PFSK-1 (cell line): ENCODE measurements at regions not wholly inside any gene's neighbourhood (a gene's known extent, or its start where the extent isn't known, plus 50 kb on each side); places are given as distances from the start of the nearest gene placed in this dataset.

Source experiments
- FOXP2 ChIP-seq: optimal IDR thresholded peaks from 2 replicates; pipeline ENCODE3; 2011; ENCODE audit warnings: borderline replicate concordance, control low read depth, inconsistent platforms; ENCODE audit not compliant: insufficient read depth; ENCODE audit errors: extremely low read length, extremely low read depth
- POLR2AphosphoS5 ChIP-seq: IDR thresholded peaks from 2 replicates; pipeline ENCODE4 v1.6.1; 2012; ENCODE audit warnings: low read depth, mild to moderate bottlenecking, control low read depth, low read length, moderate library complexity
- SIN3A ChIP-seq: IDR thresholded peaks from 2 replicates; pipeline ENCODE4 v1.6.1; 2012; ENCODE audit warnings: mild to moderate bottlenecking, low read length, moderate library complexity, borderline replicate concordance; ENCODE audit not compliant: insufficient read depth
- TAF1 ChIP-seq: IDR thresholded peaks from 2 replicates; pipeline ENCODE4 v1.6.1; 2012; ENCODE audit warnings: low read length, control low read depth, borderline replicate concordance; ENCODE audit not compliant: insufficient read depth
- TF ChIP-seq, protein P1 (sequence below), 2 experiments: IDR thresholded peaks; 2 replicates each; pipeline versions ENCODE4 v1.6.1 to v1.8.0; 2011 to 2012; ENCODE audit warnings: low read depth in 2 of 2, low read length in 2 of 2, control low read depth in 1 of 2, inconsistent platforms in 1 of 2, mild to moderate bottlenecking in 1 of 2, moderate library complexity in 1 of 2; ENCODE audit not compliant: insufficient read depth in 1 of 2

DNA sequence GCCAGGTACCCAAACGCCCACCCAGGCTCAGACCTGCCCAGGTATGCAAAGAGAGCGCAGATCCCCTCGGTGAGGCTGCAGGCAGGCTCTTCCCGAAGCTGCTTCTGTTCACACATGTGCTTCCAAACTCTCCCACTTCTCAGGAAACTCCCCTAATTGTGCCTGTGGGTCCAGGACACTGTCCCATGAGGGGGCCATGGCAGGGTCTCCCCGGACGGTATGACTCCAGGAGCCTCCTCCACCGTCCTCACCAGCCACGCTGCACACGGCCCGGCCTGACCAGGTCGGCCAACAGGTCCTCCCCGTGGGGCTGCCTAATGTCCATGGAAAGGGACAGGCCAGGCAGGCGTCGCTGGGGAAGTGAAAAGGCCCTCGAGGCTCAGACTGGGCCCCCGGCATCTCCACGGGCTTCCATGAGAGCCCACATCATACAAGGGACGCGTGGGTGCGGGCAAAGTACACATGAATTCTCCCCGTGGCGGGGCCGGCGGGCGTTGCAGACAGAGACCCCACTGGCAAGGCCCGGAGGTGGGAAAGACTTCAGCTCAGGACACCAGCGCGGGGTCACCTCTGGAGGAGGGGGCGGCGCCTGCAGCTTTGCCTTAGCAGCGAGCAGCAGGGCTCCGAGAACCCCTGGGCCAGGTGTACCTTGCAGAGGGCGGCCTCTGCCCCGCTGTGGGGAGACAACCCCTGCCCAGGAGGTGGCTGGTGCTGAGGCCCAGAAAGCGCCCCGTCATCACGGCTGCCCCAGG lies 526.1 kb downstream of the BRD1 start:
- TF ChIP-seq POLR2AphosphoS5 (no peak), FOXP2 (no peak), SIN3A (no peak), TAF1 (no peak)
- TF ChIP-seq, protein P1, sequence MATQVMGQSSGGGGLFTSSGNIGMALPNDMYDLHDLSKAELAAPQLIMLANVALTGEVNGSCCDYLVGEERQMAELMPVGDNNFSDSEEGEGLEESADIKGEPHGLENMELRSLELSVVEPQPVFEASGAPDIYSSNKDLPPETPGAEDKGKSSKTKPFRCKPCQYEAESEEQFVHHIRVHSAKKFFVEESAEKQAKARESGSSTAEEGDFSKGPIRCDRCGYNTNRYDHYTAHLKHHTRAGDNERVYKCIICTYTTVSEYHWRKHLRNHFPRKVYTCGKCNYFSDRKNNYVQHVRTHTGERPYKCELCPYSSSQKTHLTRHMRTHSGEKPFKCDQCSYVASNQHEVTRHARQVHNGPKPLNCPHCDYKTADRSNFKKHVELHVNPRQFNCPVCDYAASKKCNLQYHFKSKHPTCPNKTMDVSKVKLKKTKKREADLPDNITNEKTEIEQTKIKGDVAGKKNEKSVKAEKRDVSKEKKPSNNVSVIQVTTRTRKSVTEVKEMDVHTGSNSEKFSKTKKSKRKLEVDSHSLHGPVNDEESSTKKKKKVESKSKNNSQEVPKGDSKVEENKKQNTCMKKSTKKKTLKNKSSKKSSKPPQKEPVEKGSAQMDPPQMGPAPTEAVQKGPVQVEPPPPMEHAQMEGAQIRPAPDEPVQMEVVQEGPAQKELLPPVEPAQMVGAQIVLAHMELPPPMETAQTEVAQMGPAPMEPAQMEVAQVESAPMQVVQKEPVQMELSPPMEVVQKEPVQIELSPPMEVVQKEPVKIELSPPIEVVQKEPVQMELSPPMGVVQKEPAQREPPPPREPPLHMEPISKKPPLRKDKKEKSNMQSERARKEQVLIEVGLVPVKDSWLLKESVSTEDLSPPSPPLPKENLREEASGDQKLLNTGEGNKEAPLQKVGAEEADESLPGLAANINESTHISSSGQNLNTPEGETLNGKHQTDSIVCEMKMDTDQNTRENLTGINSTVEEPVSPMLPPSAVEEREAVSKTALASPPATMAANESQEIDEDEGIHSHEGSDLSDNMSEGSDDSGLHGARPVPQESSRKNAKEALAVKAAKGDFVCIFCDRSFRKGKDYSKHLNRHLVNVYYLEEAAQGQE (IDR thresholded peaks at IDR 0.05; ENCODE audit: insufficient read depth in 1 of 2, low read depth in 2 of 2, low read length in 2 of 2): no peak

DNA sequence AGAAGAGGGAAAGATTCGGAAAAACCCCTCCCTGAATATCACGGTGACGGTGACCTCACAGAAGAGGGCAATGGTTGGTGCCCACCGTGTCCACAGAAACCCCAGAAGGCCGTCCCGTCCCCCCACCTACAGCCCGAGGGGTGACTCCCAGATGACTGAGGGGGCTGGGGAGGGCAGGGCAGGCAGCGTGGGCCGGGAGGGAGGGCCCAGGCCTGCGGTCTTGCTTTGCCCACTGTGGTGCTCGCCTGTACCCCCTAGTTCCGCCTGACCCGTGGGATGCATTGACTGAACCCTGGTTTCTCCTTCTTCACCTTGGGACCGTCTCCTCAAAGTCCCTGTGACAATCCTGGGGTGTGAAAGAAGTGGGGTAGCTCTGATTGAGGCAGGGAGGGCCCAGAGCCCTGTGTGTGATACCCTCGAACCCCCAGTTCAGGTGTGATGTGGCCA lies 526.7 kb downstream of the BRD1 start:
- TF ChIP-seq, protein P1 (IDR thresholded peaks at IDR 0.05; ENCODE audit: insufficient read depth in 1 of 2, low read depth in 2 of 2, low read length in 2 of 2): no peak
- no peak for TF ChIP-seq POLR2AphosphoS5
- no peak for TF ChIP-seq TAF1
- TF ChIP-seq SIN3A: no peak
- no peak for TF ChIP-seq FOXP2

DNA sequence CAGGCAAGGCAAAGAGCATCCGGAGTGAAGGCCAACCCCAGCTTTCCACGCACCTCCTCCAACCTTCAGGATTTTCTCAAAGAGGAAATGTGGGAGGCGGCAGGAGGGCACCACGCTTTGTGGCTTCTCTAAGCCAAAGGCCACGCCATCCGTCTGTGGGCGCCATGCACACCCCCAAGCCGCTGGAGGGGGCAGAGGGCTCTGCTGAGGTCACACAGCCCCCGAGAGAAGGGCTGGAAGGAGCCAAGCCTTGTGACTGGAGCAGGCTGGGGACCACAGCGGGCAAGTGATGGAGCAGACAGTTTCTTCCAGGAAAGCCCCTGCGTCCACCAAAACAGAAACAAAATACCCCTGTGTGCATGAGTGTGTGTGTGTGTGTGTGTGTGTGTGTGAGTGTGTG lies 527.4 kb downstream of the BRD1 start:
- no peak for TF ChIP-seq SIN3A

DNA sequence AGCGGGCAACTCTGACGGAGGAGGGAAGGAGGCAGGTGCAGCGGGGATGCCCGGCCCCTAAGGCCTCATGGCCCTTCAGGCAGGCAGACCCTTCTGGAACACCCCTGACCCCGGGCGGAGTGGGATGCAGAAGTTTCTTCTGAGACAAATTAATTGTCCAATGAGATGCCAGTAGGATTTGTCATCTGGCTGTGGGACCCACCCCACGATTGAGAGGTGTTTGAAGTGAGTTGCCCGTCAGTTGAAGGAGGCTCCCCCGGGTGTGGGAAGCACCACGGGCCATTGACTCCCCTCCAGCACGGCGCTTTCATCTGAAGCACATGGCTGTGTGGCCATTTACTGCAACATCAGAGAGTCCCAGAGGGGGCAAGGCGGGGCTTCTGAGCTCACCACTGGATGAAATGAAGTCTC lies 527.8 kb downstream of the BRD1 start:
- TF ChIP-seq, protein P1 (IDR thresholded peaks at IDR 0.05; ENCODE audit: insufficient read depth in 1 of 2, low read depth in 2 of 2, low read length in 2 of 2): no peak
- TF ChIP-seq FOXP2: no peak
- TF ChIP-seq TAF1: no peak
- TF ChIP-seq POLR2AphosphoS5: no peak
- no peak for TF ChIP-seq SIN3A

DNA sequence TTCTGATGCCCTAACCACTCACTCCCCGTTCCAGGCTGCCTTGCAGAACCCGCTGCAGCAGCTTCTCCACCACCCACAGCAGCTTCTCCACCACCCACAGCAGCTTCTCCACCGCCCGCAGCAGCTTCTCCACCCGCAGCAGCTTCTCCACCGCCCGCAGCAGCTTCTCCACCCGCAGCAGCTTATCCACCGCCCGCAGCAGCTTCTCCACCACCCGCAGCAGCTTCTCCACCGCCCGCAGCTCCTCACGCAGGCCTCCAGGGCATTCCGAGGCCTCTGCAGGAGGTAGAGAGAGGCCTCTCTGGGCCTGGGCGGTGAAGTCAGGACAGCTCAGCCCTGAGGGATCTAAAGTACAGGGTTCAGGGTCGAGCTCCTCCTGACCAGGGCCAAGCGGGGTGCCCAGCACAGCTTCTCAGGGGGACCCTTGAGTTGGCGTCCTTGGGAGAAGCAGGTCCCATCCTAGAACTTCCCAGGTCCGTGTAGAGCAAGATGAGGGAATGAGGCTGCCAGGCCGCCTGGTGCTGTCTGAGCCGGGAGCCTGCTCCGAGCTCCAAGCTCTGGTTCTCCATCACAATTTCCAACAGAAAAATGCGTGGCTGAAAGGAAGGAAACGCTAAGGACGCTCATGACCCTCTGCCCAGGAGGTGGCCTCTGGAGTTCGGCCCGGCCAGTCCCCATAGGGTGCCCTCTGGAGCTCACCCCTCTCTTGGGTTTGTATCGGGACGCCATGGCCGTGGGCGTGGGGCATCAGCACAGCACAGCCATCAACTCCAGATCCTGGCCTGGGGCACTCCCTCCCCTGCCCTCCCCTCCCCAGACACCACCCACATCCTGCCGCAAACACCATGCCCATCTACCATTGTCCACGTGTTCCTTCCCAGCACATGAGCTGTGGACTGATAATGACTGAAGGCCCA lies 528.6 kb downstream of the BRD1 start:
- TF ChIP-seq TAF1: no peak
